ENCODE measurements at regions not wholly inside any gene's neighbourhood (a gene's known extent, or its start where the extent isn't known, plus 50 kb on each side); places are given as distances from the start of the nearest gene placed in this dataset.

- TF ChIP-seq, protein P1, sequence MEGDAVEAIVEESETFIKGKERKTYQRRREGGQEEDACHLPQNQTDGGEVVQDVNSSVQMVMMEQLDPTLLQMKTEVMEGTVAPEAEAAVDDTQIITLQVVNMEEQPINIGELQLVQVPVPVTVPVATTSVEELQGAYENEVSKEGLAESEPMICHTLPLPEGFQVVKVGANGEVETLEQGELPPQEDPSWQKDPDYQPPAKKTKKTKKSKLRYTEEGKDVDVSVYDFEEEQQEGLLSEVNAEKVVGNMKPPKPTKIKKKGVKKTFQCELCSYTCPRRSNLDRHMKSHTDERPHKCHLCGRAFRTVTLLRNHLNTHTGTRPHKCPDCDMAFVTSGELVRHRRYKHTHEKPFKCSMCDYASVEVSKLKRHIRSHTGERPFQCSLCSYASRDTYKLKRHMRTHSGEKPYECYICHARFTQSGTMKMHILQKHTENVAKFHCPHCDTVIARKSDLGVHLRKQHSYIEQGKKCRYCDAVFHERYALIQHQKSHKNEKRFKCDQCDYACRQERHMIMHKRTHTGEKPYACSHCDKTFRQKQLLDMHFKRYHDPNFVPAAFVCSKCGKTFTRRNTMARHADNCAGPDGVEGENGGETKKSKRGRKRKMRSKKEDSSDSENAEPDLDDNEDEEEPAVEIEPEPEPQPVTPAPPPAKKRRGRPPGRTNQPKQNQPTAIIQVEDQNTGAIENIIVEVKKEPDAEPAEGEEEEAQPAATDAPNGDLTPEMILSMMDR (IDR thresholded peaks at IDR 0.05): no peak
- TF ChIP-seq POLR2A (IDR thresholded peaks at IDR 0.05): no peak
Measured at GRCh38 chr17:77609553-77610517, 348.7 kb upstream of the TNRC6C start.
